DOHH2 (cell line): ENCODE measurements at regions not wholly inside any gene's neighbourhood (a gene's known extent, or its start where the extent isn't known, plus 50 kb on each side); places are given as distances from the start of the nearest gene placed in this dataset.

ENCODE experiments used
- CTCF ChIP-seq: fragments of 200-600 bp; sonication (generic); IDR thresholded peaks from one replicate; pipeline ENCODE4 v1.5.1; 2014; ENCODE audit warnings: antibody characterized with exemption, mild to moderate bottlenecking, low read depth, low read length; ENCODE audit not compliant: poor library complexity, severe bottlenecking
- EZH2phosphoT487 ChIP-seq: fragments of 200-600 bp; sonication (generic); IDR thresholded peaks from 2 replicates; pipeline ENCODE4 v1.6.1; 2017; ENCODE audit warnings: borderline replicate concordance, mild to moderate bottlenecking, antibody characterized with exemption, low read length, moderate library complexity, mixed read lengths

- TF ChIP-seq CTCF: no peak
- TF ChIP-seq EZH2phosphoT487: no peak
Measured at GRCh38 chr5:74243634-74244033, 396.9 kb downstream of the ENC1 start.
